HG03097 (cell line): ENCODE measurements at regions not wholly inside any gene's neighbourhood (a gene's known extent, or its start where the extent isn't known, plus 50 kb on each side); places are given as distances from the start of the nearest gene placed in this dataset.
"Not testable (repeated sequence)": the region's sequence is repeated elsewhere in the genome, so short reads cannot be mapped to it uniquely, and the experiment has no call there.

ENCODE experiments used
- ATAC-seq: cut with Tn5 transposase; IDR thresholded peaks from one replicate; pipeline ENCODE4 v1.9.1; 2021; ENCODE audit not compliant: unreplicated experiment, low FRiP score

GRCh38 chr16:21513812-21514473, 85.4 kb upstream of the METTL9 start:
- ATAC-seq = not testable (repeated sequence)

GRCh38 chr16:21514474-21514840, 84.9 kb upstream of the METTL9 start:
- not testable (repeated sequence) for ATAC-seq

GRCh38 chr16:21516705-21517040, 82.7 kb upstream of the METTL9 start:
- ATAC-seq = not testable (repeated sequence)

GRCh38 chr16:21517263-21517662, 82.1 kb upstream of the METTL9 start:
- peak; percentile 16 for ATAC-seq

GRCh38 chr16:21519361-21520133, 79.8 kb upstream of the METTL9 start:
- not testable (repeated sequence) for ATAC-seq

GRCh38 chr16:21520134-21521047, 79.0 kb upstream of the METTL9 start:
- ATAC-seq = peak; percentile 52

- ATAC-seq = not testable (repeated sequence)
These were observed 78.4 kb upstream of the METTL9 start for GRCh38 chr16:21521048-21521389.

- ATAC-seq = not testable (repeated sequence)
These were observed 77.8 kb upstream of the METTL9 start for GRCh38 chr16:21521390-21522143.

- ATAC-seq = not testable (repeated sequence)
These were observed 76.5 kb upstream of the METTL9 start for GRCh38 chr16:21522846-21523245.

- ATAC-seq = no peak
These were observed 75.8 kb upstream of the METTL9 start for GRCh38 chr16:21523411-21524067.

GRCh38 chr16:21524068-21524751, 75.2 kb upstream of the METTL9 start:
- no peak for ATAC-seq

GRCh38 chr16:21524752-21525028, 74.7 kb upstream of the METTL9 start:
- not testable (repeated sequence) for ATAC-seq

GRCh38 chr16:21525029-21525895, 74.1 kb upstream of the METTL9 start:
- not testable (repeated sequence) for ATAC-seq

- ATAC-seq = not testable (repeated sequence)
These were observed 73.1 kb upstream of the METTL9 start for GRCh38 chr16:21525956-21526922.

GRCh38 chr16:21526923-21527807, 72.2 kb upstream of the METTL9 start:
- ATAC-seq = no peak

- not testable (repeated sequence) for ATAC-seq
These were observed 70.2 kb upstream of the METTL9 start for GRCh38 chr16:21529060-21529658.
